Esophagus squamous epithelium (tissue), 4 donors: ENCODE measurements at regions not wholly inside any gene's neighbourhood (a gene's known extent, or its start where the extent isn't known, plus 50 kb on each side); places are given as distances from the start of the nearest gene placed in this dataset.

Experiments used
- POLR2A ChIP-seq, 4 donors: fragments of 450-650 bp; IDR thresholded peaks; one replicate each; pipeline ENCODE4 v1.6.1; 2017; ENCODE audit warnings: antibody characterized with exemption in 4 of 4, mild to moderate bottlenecking in 4 of 4, moderate library complexity in 3 of 4
- TF ChIP-seq, protein P1 (sequence below), 6 experiments: fragments of 450-650 bp in 4 of 6; fragments of 200-600 bp in 2 of 6; sonication (generic) in 2 of 6; IDR thresholded peaks; one replicate each; pipeline ENCODE4 v1.5.1; 2016 to 2019; ENCODE audit warnings: antibody characterized with exemption in 6 of 6, mild to moderate bottlenecking in 4 of 6, moderate library complexity in 4 of 6

DNA sequence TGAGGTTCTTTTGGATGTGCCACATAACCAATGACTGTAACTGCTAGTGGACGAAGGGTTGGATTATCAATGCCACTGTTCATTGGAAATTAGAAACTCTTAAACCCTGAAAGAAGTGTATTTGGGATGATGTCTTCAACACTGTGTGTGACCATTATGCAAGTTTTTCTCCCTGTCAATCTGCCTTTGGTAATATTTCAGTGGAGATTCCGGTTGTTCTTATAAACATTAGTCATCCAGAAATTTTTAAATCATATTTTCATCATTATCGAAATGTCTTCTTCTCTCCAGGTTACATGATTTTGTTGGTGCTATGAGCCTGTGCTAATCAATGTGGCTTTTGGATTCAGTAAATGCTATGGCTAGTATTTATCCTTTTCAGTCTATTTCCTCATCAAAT, 61.7 kb upstream of the KLF6 start:
- TF ChIP-seq, protein P1, sequence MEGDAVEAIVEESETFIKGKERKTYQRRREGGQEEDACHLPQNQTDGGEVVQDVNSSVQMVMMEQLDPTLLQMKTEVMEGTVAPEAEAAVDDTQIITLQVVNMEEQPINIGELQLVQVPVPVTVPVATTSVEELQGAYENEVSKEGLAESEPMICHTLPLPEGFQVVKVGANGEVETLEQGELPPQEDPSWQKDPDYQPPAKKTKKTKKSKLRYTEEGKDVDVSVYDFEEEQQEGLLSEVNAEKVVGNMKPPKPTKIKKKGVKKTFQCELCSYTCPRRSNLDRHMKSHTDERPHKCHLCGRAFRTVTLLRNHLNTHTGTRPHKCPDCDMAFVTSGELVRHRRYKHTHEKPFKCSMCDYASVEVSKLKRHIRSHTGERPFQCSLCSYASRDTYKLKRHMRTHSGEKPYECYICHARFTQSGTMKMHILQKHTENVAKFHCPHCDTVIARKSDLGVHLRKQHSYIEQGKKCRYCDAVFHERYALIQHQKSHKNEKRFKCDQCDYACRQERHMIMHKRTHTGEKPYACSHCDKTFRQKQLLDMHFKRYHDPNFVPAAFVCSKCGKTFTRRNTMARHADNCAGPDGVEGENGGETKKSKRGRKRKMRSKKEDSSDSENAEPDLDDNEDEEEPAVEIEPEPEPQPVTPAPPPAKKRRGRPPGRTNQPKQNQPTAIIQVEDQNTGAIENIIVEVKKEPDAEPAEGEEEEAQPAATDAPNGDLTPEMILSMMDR (IDR thresholded peaks at IDR 0.05) = no peak
- TF ChIP-seq POLR2A (IDR thresholded peaks at IDR 0.05) = no peak
